HG03066 (cell line): ENCODE measurements at regions not wholly inside any gene's neighbourhood (a gene's known extent, or its start where the extent isn't known, plus 50 kb on each side); places are given as distances from the start of the nearest gene placed in this dataset.
A peak's percentile ranks its signal among the peaks of the same experiment; 100 is the strongest.

Experiments used
- ATAC-seq: cut with Tn5 transposase; IDR thresholded peaks from one replicate; pipeline ENCODE4 v1.9.1; 2021; ENCODE audit warnings: low read depth; ENCODE audit not compliant: unreplicated experiment

DNA sequence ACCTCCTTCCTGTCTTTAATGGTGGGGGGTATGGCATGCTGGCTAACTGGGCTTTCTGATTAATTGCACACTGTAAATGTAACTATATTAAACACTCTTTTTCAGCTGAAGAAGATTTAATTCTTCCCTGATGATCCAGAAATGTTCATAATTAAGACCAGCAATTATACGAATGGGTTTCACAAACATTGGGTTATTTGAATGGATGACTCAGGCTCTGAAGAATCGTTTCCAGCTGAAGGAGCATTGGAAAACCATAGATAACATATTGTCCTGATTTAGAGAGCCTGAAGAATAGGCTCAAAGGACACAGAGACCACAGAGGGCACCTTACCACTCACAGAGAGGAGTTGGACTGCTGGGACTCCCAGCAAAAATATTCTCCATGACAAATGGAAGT is 130.7 kb upstream of the SSTR4 start:
- ATAC-seq: no peak

DNA sequence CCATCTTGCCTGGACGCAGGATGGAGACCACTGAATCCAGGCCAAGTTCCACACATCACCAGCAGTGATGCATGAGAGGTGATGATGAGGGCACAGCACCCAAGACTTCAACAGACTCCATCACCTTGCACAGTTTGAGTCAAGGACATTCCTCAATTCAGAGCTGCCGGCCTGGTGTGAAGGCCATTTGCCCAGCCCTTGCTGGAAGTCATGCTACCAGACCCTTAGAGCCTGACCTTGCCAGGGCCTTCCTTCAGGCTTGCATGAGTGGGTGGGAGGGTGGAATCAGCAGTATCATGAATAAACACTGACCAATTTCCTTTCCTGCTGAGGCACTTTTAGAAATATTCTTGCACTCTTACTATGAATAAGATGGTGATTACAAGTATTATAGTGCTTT is 130.2 kb upstream of the SSTR4 start:
- ATAC-seq: no peak

DNA sequence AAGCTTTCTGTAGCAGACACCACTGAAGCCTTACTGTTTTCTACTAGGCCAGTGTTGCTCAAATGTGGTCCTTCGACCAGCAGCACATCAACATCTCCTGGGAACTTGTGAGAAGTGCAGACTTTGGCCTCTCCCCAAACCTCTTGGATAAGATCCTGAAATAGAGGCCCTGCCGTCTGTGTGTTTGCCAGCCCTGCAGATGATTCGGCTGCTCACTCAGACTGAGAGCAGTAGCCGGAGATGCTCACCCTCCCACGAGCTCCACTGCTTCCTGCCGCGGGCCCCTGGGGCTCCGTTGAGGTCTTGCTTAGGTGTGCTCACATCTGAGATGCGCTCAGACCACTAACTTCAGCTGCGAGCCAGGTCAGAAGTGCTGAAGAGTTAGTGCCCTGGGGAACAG is 129.5 kb upstream of the SSTR4 start:
- peak; percentile 70 for ATAC-seq

DNA sequence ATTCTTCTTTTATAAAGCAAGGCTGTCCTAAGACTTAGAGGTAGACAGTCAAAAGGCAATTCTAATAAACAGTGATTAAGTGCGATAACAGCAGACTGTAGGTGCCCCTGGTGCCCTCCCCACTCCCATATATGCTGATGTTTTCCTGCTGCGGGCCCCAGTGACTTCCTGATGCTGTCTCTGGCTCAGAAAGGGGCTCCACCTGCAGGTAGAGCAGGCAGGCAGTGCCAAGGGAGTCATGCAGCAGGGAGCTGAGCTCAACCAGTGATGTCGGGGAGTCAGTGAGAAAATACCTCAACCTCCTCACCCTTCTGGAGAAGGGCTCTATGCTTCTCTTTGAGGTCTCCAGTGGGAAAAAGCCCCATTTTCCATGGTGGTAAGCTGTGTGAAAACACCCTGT is 126.7 kb upstream of the SSTR4 start:
- no peak for ATAC-seq

DNA sequence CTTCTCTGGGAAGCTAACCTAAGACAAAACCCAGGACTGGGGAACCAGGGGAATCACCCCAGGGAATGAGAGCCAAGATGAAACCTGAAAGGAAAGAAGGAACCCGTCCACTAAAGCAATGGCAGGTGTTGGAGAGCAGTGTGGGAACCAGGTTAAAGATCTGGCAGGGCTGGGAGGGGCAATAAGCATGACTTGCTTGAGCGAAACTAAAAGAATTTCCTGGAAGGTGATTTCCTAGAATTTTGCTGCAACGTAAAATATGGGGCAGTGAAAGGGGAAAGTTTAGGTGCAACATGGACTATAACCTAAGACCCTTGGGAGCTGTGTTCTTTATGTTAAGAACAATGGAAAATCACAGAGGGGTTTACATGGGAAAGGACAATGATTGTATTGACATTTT is 126.2 kb upstream of the SSTR4 start:
- ATAC-seq: no peak

DNA sequence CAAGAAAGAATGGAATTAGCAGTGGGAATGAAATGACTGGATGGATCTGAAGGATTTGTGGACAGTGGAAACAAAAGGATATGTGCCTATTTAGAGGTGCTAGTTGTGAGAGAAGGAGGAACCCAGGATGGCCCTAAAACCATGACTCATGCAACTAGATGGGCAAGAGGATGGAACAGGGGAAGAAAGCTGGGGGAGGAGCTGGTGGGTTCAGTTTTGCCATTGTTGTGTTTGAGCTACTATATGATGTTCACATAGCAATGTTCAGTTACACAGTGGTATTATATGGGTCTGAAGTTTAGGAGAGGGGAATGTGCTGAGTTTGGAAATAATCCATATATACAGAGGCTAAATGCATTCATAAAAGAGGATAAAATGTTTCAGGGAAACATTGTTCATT is 125.7 kb upstream of the SSTR4 start:
- ATAC-seq: no peak

DNA sequence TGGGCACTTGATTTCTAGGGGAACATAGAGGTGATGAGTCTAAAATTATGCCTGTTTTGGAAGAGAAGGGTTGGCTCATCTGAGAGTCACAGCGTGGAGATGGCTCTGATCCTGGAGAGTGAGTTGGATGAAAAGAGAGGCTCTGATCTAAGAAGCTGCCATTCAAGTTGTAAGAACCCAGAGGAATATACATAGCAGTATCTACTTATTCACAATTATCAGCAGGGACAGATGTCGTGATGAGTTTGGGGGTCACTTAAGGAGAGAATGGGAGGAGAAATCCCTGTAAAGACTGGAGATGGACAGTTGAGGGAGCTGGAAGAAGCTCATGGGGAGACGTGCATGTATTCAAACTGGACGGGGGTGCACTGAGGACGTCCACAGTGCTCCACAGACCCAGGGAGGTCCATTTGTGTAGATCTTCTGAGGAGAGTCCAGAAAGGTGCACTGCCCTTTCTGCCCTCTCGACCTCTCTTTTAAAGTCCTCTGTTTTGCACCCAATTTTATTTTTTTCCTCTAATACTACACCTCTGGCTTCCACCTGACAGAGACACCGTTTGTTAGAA is 124.7 kb upstream of the SSTR4 start:
- no peak for ATAC-seq

DNA sequence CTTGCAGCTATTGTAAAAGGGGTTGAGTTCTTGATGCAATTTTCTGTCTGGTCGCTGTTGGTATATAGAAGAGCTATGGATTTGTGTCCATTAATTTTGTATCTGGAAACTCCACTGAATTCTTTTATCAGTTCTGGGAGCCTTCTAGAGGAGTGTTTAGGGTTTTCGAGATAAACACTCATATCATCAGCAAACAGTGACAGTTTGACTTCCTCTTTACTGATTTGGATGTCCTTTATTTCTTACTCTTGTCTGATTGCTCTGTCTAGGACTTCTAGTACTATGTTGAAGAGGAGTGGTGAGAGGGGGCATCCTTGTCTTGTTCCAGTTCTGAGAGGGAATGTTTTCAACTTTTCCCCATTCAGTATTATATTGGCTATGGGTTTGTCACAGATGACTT is 120.8 kb upstream of the SSTR4 start:
- no peak for ATAC-seq

DNA sequence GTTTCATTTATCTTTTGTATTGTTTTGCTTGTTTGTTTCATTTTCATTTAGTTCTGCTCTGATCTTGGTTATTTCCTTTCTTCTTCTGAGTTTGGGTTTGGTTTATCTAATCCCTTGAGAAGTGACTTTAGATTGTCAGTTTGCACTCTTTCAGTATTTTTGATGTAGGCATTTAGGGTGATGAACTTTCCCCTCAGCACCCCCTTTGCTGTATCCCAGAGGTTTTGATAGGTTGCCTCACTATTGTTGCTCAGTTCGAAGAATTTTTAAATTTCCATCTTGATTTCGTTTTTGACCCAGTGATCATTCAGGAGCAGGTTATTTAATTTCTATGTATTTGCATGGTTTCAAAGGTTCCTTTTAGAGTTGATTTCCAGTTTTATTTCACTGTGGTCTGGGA is 119.6 kb upstream of the SSTR4 start:
- ATAC-seq: no peak

DNA sequence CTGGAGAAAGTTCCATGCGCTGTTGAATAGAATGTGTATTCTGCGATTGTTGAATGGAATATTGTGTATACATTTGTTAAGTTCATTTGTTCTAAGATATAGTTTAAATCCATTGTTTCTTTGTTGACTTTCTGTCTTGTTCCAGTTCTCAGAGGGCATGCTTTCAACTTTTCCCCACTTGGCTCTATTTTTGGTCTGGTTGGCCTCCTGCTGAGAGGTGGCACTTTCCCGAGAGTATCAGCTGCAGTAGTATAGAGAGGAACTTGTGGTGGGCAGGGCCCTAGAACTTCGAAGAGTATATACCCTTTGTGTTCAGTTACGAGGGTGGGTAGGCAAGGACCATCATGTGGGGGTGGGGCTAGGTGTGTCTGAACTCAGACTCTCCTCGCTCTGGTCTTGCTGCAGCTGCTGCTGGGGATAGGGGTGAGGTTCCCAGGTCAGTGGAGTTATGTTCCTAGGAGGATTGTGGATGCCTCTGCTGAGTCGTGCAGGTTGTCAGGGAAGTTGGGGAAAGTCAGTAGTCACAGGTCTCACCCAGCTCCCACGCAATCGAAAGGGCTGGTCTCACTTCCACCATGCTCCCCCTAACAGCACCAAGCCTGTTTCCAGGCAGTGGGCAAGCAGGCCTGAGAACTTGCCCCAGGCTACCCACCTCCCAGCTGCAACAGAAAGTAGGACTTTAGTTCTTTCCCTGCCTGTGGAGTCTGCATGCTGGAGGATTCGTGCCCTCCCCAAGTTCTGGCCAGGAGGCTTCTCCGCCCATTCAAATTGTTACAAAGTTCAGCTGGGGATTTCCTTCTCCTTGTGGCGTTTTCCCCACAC is 118.9 kb upstream of the SSTR4 start:
- no peak for ATAC-seq

DNA sequence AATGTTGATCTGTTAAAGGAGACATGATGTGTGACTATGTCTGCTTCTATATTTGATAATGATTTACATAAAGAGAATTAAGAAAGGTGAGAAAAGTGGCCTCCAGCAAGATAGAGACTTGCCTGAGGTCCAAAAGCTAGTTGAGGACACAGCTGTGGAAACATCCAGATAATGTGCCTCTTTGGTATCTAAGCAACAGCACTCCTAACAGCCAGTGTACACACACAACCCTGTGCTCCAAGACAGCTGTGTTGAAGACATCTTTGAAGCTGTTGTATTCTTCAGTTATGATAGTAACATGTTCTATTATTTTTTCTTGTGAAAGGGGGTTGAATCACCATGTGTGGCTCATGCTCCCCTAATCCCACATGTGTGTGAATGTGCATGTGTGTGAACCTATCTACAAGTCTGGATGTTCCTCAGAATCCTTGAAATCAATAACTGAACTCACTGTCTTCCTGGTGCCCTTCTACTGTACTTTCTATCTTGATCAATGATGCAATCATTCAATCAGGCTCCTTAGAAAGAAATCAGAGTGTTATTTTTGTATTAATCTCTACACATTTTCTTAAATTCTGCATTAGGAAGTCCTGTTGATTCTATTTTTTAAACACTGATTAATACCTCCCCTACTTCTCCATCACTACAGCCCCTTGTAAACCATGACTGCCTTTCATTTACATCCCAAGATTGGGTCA is 116.7 kb upstream of the SSTR4 start:
- no peak for ATAC-seq

DNA sequence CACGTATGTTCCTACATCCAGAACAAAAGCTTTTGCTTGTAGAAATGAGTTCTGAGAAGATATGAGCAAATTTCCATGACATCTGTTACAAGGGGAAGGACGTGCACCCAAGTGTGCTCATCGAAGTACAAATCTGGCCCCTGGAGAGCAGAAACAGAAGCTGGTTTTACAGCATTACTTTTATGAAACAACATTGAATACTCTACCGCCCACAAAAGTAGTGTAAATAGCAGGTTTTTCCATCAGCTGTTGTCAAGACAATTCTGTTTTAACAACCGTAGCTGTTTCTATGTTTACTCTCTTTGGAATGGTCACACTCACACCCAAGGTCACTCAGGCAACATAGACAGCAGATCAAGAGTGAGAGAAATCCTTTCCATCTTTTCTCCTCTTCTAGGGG is 114.2 kb upstream of the SSTR4 start:
- ATAC-seq: no peak

DNA sequence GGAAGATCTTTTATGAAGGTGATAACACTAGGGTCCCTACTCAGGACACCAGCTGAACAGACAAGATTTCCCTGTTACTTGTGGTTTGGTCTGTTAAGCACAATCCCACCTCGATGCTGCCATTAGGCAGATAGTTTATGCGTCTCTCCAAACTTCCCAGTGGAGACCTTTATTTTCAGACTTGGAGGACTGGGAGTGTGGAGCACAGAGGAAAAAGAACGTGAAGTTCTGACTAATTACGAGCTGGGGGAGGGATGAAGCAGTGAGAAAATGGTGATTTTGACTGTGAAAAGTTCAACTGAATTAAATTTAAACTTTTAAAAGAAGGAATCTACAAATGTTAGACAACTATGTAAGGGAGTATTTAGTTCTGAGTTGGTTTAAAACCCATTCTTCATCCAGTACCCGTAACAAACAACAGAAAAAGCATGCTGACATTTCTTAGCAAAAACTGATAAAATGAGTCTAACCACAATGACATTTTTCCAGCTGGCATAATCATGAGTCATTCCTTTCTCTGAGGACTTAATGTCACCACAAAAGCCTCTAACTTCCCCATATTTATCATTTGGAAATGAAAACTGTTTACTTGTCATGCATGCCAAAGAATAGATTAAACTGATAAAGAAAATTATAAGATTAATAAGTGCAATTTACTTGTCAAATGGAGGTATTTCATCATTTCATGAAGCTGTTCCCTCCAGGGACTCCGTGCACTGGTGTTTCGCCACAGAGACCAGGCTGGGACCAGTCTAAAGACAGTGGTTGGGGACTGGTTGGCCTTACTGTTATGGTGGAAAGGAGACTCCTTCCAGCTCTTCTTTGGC is 113.3 kb upstream of the SSTR4 start:
- ATAC-seq: no peak

DNA sequence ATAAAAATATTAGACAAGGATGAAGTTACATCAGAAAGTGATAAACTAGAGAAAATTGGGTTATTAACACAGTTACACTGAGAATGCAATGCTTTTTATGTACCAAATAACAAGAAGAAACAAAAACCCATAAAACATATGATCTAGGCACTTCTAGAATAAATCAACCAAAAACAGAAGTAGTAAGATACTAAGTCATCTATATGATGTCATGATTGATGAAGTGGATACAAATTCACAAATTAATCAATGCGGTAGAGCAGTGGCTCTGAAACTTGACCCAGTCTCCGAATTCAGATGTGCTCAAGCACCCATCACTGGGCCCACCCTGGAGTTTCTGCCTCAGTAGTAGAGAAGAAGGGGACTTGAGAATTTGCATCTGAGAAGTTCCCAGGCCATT is 112.1 kb upstream of the SSTR4 start:
- ATAC-seq: no peak

DNA sequence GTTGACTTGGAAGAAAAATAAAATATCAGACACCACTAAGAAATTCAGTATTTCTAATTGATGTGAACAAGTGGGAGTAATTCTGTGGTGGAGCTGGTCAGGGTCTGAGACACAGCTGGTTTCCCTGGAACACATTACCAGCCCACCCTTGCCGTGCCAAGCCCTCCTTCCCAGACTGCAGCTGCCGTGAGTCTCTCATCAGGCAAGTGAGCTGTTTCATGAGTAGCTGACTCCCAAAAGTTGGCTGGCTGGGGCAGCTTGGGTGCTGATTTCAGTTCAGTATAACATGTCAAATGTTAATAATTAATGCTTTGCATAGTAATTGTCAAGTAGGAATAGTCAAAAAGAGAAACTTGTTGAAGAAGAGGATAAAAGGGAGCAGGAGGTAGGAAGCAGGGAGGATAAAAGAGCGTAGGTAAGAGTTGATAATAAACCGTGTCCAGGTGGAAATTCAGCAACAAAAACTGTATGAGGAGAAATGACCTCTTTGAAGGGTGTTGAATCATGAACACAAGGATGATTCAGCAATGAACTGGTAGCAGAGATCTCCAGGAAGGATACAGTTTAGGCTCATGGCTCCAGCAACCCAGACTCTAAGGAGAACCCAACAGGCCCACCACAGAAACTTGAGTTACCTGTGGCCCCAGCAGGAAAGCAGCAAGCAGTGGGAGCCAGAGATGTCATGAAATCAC is 110.9 kb upstream of the SSTR4 start:
- ATAC-seq: no peak

DNA sequence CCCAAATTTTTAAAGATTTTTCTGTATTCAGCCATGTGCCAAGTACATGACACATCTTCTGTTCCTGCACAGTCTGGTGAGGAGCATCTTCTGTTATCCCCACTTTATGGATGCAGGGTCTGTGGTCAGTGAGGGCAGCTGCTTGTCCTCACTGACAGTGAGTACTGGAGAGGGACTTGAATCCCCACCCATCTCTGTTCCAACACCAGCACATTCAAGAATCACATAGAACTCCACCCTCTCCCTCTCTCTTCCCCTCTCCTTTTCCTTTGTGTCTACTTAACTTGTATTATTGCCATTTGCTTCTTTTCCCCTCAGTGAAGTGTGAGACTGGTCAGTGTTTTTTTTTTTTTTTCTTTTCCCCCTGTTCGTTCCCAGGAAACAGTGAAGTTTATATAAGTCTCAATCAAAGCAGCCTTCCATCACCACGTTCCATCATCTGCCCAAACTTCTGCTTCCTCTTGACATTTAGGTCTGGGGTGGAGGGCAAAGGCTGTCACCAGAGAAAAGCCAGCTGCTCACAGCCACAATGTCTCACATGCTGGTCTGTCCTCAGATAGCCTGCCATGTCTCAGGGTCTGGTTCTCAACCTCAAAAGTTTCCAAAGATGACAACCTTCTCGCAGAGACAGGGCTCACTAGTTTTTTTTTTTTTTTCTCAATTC is 110.0 kb upstream of the SSTR4 start:
- ATAC-seq: no peak

DNA sequence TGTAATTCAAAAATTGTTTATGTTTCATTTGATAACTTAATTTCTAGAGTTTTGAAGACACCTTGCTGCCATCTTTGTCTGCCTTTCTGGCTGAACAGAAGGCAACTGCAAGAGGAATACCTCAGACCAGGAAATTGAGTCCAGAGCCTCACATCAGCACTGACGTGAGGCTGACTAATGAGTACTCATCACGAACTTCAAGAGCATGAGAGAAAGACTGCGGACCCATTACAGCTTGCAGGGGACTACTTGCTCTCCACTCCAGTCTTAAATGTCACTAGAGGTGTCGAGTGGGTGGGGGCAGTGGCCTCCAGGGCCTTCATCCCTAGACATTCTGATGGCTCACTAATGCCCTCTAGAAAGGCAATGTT is 109.5 kb upstream of the SSTR4 start:
- no peak for ATAC-seq

DNA sequence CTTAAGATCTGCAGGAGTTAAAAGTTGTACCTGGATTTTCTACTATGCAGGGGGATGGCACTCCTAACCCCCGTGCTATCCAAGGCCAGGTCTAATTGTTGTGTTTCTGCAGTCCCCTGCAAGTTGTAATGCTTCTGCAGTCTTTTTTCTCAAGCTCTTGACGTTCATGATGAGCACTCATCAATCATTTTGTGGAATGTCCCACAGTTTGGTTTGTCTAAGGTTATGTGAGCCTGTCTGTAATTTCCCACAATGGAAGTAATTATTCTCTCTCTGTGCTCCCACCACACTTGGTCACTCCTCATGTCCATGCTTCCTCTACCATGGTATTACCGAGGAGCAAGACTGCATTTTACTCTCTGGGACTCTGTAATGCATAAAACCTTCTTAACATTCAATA is 107.6 kb upstream of the SSTR4 start:
- no peak for ATAC-seq

DNA sequence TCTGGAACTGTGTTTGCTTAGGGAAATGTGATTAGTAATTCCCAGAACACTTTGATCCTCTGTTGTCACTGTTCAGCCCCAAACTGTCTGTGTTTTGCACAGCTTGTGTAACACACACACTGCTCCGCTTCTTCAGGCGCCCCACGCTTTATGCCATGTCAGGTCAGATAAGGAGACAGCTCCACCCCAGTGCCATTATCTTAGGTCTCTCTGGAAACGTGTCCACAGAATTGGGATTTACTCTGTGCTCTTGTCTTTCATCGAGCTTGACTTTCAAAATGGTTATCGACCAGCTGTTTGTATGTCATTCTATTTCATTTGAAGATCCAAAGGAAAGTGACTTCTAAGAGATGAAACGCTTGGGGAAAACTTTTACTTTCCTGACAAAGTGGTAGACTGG is 106.4 kb upstream of the SSTR4 start:
- no peak for ATAC-seq

DNA sequence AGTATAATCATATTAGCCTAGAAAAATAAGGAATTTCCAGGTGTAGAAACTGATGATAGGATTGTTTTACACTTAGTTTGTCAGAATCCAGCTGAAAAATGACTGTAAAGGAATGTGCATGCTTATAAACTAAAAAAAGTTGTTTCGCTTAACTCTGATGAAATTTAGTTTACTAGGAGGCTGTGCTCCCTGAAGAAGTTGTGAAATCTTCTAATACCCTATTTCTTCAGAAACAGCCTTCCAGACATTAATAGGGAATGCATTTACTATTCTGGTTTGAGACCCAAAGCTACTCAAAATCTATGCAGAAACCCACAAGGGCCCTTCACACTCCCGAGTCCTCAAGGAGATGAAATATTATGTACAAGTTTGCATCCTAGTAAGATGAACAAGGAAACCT is 105.5 kb upstream of the SSTR4 start:
- no peak for ATAC-seq
